ENCODE measurements at regions not wholly inside any gene's neighbourhood (a gene's known extent, or its start where the extent isn't known, plus 50 kb on each side); places are given as distances from the start of the nearest gene placed in this dataset.

DNA sequence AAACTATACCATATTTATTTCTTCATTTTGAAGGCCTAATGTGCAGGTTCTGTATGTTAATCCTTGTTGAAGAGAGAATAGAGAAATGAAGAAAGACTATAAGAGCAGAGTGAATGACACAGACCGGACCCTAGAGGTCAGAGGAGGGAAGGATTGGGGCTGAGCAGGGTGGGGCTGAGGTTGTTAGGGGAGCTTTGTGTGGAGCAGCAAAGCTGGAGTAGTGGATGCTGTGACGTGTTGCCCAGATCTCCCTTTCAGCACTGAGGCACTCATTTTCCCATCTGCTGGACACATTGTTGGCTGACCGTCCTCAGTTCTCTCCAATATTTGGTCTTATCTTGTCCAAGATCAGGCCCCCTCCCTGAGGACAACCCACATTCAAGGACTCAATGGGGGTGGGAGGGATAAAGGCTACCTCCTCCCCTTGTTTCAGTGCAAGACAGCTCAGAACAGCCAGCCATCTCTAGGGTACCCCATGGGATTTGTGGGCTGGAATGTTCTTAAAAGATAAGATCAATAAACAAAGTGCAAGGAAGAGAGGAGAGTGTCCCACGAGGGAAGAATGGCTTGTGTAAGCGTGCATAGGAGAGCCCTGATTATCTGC, 143.6 kb downstream of the TDRD15 start:
- no peak overlapping the region for H3K27ac ChIP-seq (ENCODE audit: low read depth, low read length, severe bottlenecking)
- H3K4me1 ChIP-seq (ENCODE audit: control insufficient read depth, insufficient read depth, low read length, poor library complexity, severe bottlenecking), result peaks cover 9% of the 10 kb centered on the region
- no peaks in the 10 kb centered on the region for H3K9me3 ChIP-seq (ENCODE audit: control insufficient read depth, low read length)
- no peak overlapping the region for H3K4me3 ChIP-seq (ENCODE audit: extremely low read depth, insufficient read depth, low read length, poor library complexity, severe bottlenecking)
- WGBS, 2 experiments (ENCODE audit: insufficient coverage in 2 of 2), result 80 to 86% methylated on average over 3 to 4 of the region's 5 CpGs
- H3K36me3 ChIP-seq (ENCODE audit: control insufficient read depth, insufficient read depth, low read length), result no peaks in the 10 kb centered on the region

DNA sequence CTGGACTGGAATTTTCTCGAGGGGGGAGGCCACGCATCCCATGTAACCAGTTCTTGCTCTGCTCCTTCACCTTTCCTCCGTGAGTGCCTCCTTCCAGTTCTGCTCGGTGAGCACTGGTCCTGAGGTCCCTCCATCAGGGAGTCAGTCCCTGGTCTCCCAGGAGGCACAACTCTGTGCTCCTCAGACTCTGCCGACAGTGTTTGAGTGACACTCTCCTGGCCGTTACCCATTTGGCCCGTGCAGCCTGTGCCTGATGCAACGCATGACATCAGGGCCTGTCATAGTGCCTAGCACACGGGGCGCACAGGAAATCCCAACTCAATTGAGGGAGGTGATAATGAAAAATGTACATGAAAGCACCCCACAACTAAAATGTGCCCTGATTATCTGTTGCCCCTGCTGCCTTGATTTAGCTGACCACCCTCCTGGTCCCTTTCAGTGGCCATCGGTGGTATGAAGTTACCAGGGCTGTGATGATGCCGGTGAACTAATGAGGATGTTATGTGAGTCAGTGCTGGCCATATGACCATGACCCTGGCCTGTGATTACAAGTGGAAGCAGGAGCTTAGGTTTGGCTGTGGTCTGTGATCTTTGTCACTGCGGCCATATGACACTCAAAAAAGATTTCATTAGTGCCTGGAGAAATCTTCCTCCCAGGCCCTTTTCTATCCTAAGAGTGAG, 144.6 kb downstream of the TDRD15 start:
- no peak overlapping the region for H3K27ac ChIP-seq (ENCODE audit: low read depth, low read length, severe bottlenecking)
- H3K4me1 ChIP-seq (ENCODE audit: control insufficient read depth, insufficient read depth, low read length, poor library complexity, severe bottlenecking), result peaks cover 9% of the 10 kb centered on the region
- no peak overlapping the region for H3K4me3 ChIP-seq (ENCODE audit: extremely low read depth, insufficient read depth, low read length, poor library complexity, severe bottlenecking)
- WGBS, 2 experiments (ENCODE audit: insufficient coverage in 2 of 2), result 92 to 95% methylated on average over 9 to 12 of the region's 13 CpGs
- no peaks in the 10 kb centered on the region for H3K9me3 ChIP-seq (ENCODE audit: control insufficient read depth, low read length)
- no peaks in the 10 kb centered on the region for H3K36me3 ChIP-seq (ENCODE audit: control insufficient read depth, insufficient read depth, low read length)

DNA sequence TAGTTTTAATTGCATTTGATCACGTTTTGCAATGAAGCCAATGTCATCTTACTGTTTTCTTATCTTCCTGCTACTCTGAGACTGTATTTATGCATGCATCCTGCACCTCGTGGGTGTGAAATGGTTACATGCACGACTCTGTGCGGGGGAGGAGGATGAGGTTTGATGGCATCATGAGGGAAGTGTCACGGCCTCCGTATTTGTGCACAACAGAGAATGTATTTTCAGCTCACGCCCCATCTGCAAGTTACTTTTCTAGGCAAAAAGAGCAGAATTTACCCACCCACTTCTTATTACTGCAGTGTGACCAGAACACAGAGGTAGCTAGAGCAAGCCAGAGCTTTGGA, 145.1 kb downstream of the TDRD15 start:
- WGBS, 2 experiments (ENCODE audit: insufficient coverage in 2 of 2), result 94% methylated on average over 3 of the region's 7 CpGs; no CpG with 5 or more reads in 1 of the 2 experiments
- H3K9me3 ChIP-seq (ENCODE audit: control insufficient read depth, low read length), result no peaks in the 10 kb centered on the region
- no peak overlapping the region for H3K27ac ChIP-seq (ENCODE audit: low read depth, low read length, severe bottlenecking)
- no peaks in the 10 kb centered on the region for H3K36me3 ChIP-seq (ENCODE audit: control insufficient read depth, insufficient read depth, low read length)
- H3K4me1 ChIP-seq (ENCODE audit: control insufficient read depth, insufficient read depth, low read length, poor library complexity, severe bottlenecking), result peaks cover 9% of the 10 kb centered on the region
- H3K4me3 ChIP-seq (ENCODE audit: extremely low read depth, insufficient read depth, low read length, poor library complexity, severe bottlenecking), result no peak overlapping the region

DNA sequence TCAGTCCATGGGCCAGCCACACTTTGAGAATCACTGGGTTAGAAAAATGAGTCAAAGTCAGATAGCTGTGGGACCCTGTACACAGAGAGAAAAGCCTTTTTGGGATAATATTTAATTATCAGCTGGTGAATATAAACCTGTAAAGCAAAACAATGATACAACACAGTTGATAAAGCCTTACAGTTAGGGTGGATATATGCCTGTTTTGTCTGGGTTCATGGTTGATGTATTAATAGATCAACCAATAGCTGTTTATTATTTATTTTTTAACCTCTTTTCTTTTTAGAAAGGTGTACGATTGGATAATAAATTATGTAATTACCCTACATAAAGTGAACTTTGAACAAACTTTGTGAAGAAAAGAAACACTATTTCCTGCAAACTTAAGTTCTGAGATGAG, 145.6 kb downstream of the TDRD15 start:
- Histone ChIP-seq H3K4me3 (ENCODE audit: extremely low read depth, insufficient read depth, low read length, poor library complexity, severe bottlenecking) (no peak overlapping the region), H3K27ac (ENCODE audit: low read depth, low read length, severe bottlenecking) (no peak overlapping the region), H3K9me3 (ENCODE audit: control insufficient read depth, low read length) (no peaks in the 10 kb centered on the region), H3K36me3 (ENCODE audit: control insufficient read depth, insufficient read depth, low read length) (no peaks in the 10 kb centered on the region), H3K4me1 (ENCODE audit: control insufficient read depth, insufficient read depth, low read length, poor library complexity, severe bottlenecking) (peaks cover 9% of the 10 kb centered on the region)
- WGBS, 2 experiments (ENCODE audit: insufficient coverage in 2 of 2), result no CpG with 5 or more reads among the region's 1 CpG

DNA sequence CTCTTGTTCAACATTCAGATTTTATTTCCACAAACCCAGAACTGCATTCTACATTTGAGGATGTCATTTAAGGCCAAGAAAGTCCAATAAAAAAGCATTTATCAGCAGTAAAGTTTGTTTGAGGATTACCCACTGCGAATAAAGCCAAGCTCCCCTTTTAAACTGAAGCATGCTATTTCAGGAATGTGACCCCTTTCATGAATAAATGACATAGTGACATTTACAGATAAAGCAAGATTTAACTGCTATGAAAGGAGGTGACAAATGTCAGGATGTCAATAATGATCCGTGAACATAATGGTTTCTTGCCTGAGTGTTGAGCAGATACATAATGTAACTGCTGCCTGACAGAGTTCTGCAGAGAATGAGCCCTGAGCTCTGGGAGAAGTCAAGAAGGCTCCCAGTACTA, 146.3 kb downstream of the TDRD15 start:
- no peaks in the 10 kb centered on the region for H3K36me3 ChIP-seq (ENCODE audit: control insufficient read depth, insufficient read depth, low read length)
- no peaks in the 10 kb centered on the region for H3K9me3 ChIP-seq (ENCODE audit: control insufficient read depth, low read length)
- no peak overlapping the region for H3K4me3 ChIP-seq (ENCODE audit: extremely low read depth, insufficient read depth, low read length, poor library complexity, severe bottlenecking)
- peaks cover 9% of the 10 kb centered on the region for H3K4me1 ChIP-seq (ENCODE audit: control insufficient read depth, insufficient read depth, low read length, poor library complexity, severe bottlenecking)
- no peak overlapping the region for H3K27ac ChIP-seq (ENCODE audit: low read depth, low read length, severe bottlenecking)
- 50 to 67% methylated on average over 1 of the region's 2 CpGs for WGBS, 2 experiments (ENCODE audit: insufficient coverage in 2 of 2)

DNA sequence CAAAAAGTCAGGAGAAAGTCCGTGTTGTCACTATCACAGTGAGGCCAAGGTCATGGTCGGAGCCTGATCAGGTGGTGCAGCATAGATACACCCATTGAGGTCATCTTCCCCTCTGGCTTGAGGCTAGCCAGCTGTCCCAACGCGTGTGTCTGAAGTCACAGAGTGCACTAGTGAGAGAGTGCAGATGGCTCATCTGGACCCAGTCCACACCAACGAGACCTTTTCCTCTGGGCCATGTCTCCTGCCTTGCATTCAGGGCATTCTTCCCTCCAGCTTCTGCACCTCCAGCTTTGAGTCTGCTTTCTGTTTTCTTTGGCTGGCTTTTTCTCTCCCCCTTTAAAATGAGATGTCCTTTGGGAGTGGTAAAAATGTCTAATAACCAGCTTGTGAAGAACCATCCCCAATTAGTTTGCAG, 146.9 kb downstream of the TDRD15 start:
- no peak overlapping the region for H3K4me3 ChIP-seq (ENCODE audit: extremely low read depth, insufficient read depth, low read length, poor library complexity, severe bottlenecking)
- H3K9me3 ChIP-seq (ENCODE audit: control insufficient read depth, low read length), result no peaks in the 10 kb centered on the region
- H3K27ac ChIP-seq (ENCODE audit: low read depth, low read length, severe bottlenecking), result no peak overlapping the region
- H3K4me1 ChIP-seq (ENCODE audit: control insufficient read depth, insufficient read depth, low read length, poor library complexity, severe bottlenecking), result peaks cover 9% of the 10 kb centered on the region
- WGBS, 2 experiments (ENCODE audit: insufficient coverage in 2 of 2), result 88 to 91% methylated on average over 5 of the region's 5 CpGs
- no peaks in the 10 kb centered on the region for H3K36me3 ChIP-seq (ENCODE audit: control insufficient read depth, insufficient read depth, low read length)

DNA sequence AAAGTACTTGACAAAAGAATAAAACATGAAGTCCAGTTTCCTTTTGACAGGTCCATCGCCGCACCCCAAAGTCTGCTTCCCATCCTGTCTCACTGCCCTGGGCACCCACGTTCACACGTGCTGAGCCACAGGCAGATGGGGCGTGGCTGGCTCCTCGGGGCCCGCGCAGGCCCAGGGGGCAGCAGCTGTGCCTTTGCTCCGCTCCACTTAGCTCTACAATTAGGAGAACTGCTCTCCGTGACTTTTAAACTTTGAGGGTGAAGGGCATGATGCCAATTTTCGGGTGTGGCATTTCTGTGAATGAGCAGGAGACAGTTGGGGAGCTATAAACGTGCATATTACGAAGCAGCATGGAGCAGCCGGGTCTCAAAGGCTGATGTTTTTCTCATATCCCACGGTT, 152.4 kb downstream of the TDRD15 start:
- H3K9me3 ChIP-seq (ENCODE audit: control insufficient read depth, low read length), result no peaks in the 10 kb centered on the region

DNA sequence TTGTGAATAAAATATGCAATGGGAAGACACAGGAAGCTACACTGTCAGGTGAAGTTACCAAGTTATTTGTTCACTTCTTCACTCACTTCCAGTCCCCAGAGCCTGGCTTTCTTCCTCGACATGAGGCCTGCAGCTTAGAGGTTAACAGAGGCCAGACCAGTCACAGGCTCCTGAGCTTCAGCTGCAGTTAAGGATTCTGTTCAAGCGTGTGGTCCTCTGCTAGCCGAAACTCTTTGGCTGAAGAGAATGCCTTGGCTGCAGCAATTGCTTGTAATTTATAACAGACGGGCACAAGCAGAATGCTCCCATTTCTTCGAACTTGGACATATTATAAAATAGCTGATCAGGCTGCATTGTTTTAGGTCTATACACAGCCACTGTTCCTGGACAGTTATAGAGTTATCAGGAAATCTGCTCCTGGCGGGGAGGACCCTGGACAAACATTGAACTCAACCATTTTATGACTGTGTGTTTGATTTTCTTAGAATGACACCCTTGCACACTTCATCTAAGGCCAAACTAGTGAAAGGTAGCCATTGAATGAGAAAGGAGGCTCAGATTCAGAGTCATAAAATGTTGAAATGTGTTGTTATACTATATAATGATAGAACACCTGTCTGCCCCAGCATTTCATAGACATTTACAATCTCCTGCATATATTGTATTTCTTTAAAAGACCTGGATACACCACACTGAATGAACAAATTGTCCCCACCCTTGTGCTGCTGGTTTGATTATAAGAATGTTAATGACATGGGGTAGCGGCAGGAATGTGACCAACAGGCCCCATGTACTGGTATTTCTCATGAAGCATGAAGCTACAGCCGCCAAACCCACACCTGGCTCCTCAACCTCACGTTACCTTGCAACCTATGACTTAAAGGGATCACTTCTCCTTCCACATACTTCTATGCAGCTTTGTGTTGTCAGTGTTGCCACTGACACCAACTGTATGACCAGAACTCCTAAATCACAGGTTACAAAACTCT, 153.6 kb downstream of the TDRD15 start:
- peaks cover 5% of the 10 kb centered on the region for H3K4me1 ChIP-seq (ENCODE audit: control insufficient read depth, insufficient read depth, low read length, poor library complexity, severe bottlenecking)
- no peak overlapping the region for H3K27ac ChIP-seq (ENCODE audit: low read depth, low read length, severe bottlenecking)
- no peaks in the 10 kb centered on the region for H3K36me3 ChIP-seq (ENCODE audit: control insufficient read depth, insufficient read depth, low read length)
- WGBS, 2 experiments (ENCODE audit: insufficient coverage in 2 of 2), result 95 to 97% methylated on average over 7 to 9 of the region's 9 CpGs
- no peaks in the 10 kb centered on the region for H3K9me3 ChIP-seq (ENCODE audit: control insufficient read depth, low read length)
- no peak overlapping the region for H3K4me3 ChIP-seq (ENCODE audit: extremely low read depth, insufficient read depth, low read length, poor library complexity, severe bottlenecking)

More for the DNA sequence above, 152.4 kb downstream of the TDRD15 start:
- no peaks in the 10 kb centered on the region for H3K4me1 ChIP-seq (ENCODE audit: control insufficient read depth, insufficient read depth, low read length, poor library complexity, severe bottlenecking)
- WGBS, 2 experiments (ENCODE audit: insufficient coverage in 2 of 2), result 89 to 92% methylated on average over 13 to 15 of the region's 15 CpGs
- H3K27ac ChIP-seq (ENCODE audit: low read depth, low read length, severe bottlenecking), result no peak overlapping the region
- H3K4me3 ChIP-seq (ENCODE audit: extremely low read depth, insufficient read depth, low read length, poor library complexity, severe bottlenecking), result no peak overlapping the region
- no peaks in the 10 kb centered on the region for H3K36me3 ChIP-seq (ENCODE audit: control insufficient read depth, insufficient read depth, low read length)

DNA sequence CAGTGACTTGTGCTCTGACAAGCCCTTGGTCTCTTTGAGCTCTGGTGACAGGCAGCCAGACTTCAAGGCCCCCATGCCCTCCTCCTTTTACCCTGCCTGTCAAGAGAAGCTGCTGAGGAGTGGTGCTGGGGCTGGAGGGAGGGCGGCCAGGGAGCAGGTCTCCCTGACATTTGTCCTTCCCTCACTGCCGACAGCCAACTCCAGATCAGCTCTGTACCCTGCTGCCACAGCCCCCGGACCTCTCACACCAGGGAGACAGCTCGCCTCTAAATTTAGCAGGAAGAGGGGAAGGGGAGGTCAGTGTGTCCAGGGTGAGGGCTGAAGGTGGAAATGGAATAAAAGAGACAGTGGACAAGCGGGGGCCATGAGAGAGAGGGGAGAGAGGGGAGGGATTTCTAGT, 155.8 kb downstream of the TDRD15 start:
- H3K27ac ChIP-seq (ENCODE audit: low read depth, low read length, severe bottlenecking), result peak overlapping the region; percentile 37
- H3K4me3 ChIP-seq (ENCODE audit: extremely low read depth, insufficient read depth, low read length, poor library complexity, severe bottlenecking), result no peak overlapping the region
- H3K36me3 ChIP-seq (ENCODE audit: control insufficient read depth, insufficient read depth, low read length), result no peaks in the 10 kb centered on the region
- H3K9me3 ChIP-seq (ENCODE audit: control insufficient read depth, low read length), result no peaks in the 10 kb centered on the region
- H3K4me1 ChIP-seq (ENCODE audit: control insufficient read depth, insufficient read depth, low read length, poor library complexity, severe bottlenecking), result peaks cover 7% of the 10 kb centered on the region
- 54 to 92% methylated on average over 1 to 2 of the region's 5 CpGs for WGBS, 2 experiments (ENCODE audit: insufficient coverage in 2 of 2)

DNA sequence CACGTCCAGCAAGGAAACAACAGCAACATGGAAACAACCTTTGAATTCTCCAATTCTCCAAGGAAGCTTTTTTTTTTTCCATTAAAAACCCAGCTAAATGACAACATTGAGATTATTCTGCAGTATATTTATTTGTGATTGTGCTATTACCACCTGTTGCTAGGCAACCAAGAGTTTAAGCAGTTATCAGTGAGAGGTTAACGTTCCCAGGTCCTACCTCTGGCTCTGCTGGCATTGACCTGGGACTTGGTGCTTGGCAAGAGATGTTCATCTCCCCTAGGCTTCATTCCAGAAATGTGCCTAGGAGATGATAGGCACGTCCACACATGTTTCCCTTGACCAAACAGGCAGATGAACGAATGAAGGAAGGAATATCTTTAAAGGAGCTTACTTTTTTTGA, 157.0 kb downstream of the TDRD15 start:
- WGBS, 2 experiments (ENCODE audit: insufficient coverage in 2 of 2), result 76 to 92% methylated on average over 2 of the region's 4 CpGs

More for the DNA sequence above, 157.0 kb downstream of the TDRD15 start:
- Histone ChIP-seq H3K36me3 (ENCODE audit: control insufficient read depth, insufficient read depth, low read length) (no peaks in the 10 kb centered on the region), H3K27ac (ENCODE audit: low read depth, low read length, severe bottlenecking) (no peak overlapping the region), H3K4me1 (ENCODE audit: control insufficient read depth, insufficient read depth, low read length, poor library complexity, severe bottlenecking) (peaks cover 7% of the 10 kb centered on the region), H3K9me3 (ENCODE audit: control insufficient read depth, low read length) (no peaks in the 10 kb centered on the region), H3K4me3 (ENCODE audit: extremely low read depth, insufficient read depth, low read length, poor library complexity, severe bottlenecking) (no peak overlapping the region)
